HG03175 (cell line): ENCODE measurements at regions not wholly inside any gene's neighbourhood (a gene's known extent, or its start where the extent isn't known, plus 50 kb on each side); places are given as distances from the start of the nearest gene placed in this dataset.
"Not testable (repeated sequence)": the region's sequence is repeated elsewhere in the genome, so short reads cannot be mapped to it uniquely, and the experiment has no call there.

Experiments used
- ATAC-seq: cut with Tn5 transposase; IDR thresholded peaks from one replicate; pipeline ENCODE4 v1.9.1; 2021; ENCODE audit warnings: mild to moderate bottlenecking, moderate library complexity; ENCODE audit not compliant: unreplicated experiment

GRCh38 chr13:87444135-87444534 is 227.0 kb upstream of the SLITRK5 start:
- ATAC-seq: peak; percentile 57

- ATAC-seq: no peak
Measured at GRCh38 chr13:87452281-87452680, 218.9 kb upstream of the SLITRK5 start.

- ATAC-seq: no peak
Measured at GRCh38 chr13:87453244-87453643, 217.9 kb upstream of the SLITRK5 start.

- ATAC-seq: no peak
Measured at GRCh38 chr13:87459419-87459818, 211.8 kb upstream of the SLITRK5 start.

- ATAC-seq: no peak
Measured at GRCh38 chr13:87497426-87497825, 173.7 kb upstream of the SLITRK5 start.

- ATAC-seq: no peak
Measured at GRCh38 chr13:87498681-87499080, 172.5 kb upstream of the SLITRK5 start.

GRCh38 chr13:87524775-87525174 is 146.4 kb upstream of the SLITRK5 start:
- no peak for ATAC-seq

GRCh38 chr13:87533776-87534175 is 137.4 kb upstream of the SLITRK5 start:
- ATAC-seq: no peak

GRCh38 chr13:87535911-87536310 is 135.3 kb upstream of the SLITRK5 start:
- no peak for ATAC-seq

GRCh38 chr13:87536499-87536898 is 134.7 kb upstream of the SLITRK5 start:
- peak; percentile 49 for ATAC-seq

- ATAC-seq: peak; percentile 92
Measured at GRCh38 chr13:87536899-87537298, 134.3 kb upstream of the SLITRK5 start.

- ATAC-seq: no peak
Measured at GRCh38 chr13:87537951-87538350, 133.2 kb upstream of the SLITRK5 start.

GRCh38 chr13:87538366-87539052 is 132.7 kb upstream of the SLITRK5 start:
- ATAC-seq: no peak

- ATAC-seq: no peak
Measured at GRCh38 chr13:87553142-87553541, 118.0 kb upstream of the SLITRK5 start.

GRCh38 chr13:87554045-87554444 is 117.1 kb upstream of the SLITRK5 start:
- no peak for ATAC-seq

- ATAC-seq: no peak
Measured at GRCh38 chr13:87557788-87558187, 113.4 kb upstream of the SLITRK5 start.

GRCh38 chr13:87561580-87561979 is 109.6 kb upstream of the SLITRK5 start:
- ATAC-seq: not testable (repeated sequence)

GRCh38 chr13:87570669-87571068 is 100.5 kb upstream of the SLITRK5 start:
- ATAC-seq: no peak

- ATAC-seq: no peak
Measured at GRCh38 chr13:87582399-87582798, 88.8 kb upstream of the SLITRK5 start.

- ATAC-seq: no peak
Measured at GRCh38 chr13:87590518-87590917, 80.7 kb upstream of the SLITRK5 start.

- not testable (repeated sequence) for ATAC-seq
Measured at GRCh38 chr13:87604437-87604836, 66.7 kb upstream of the SLITRK5 start.

- no peak for ATAC-seq
Measured at GRCh38 chr13:87607266-87607665, 63.9 kb upstream of the SLITRK5 start.

GRCh38 chr13:87614276-87614675 is 56.9 kb upstream of the SLITRK5 start:
- ATAC-seq: no peak
